Adipocyte (in vitro differentiated cells): ENCODE measurements at regions not wholly inside any gene's neighbourhood (a gene's known extent, or its start where the extent isn't known, plus 50 kb on each side); places are given as distances from the start of the nearest gene placed in this dataset.
"Not testable (repeated sequence)": the region's sequence is repeated elsewhere in the genome, so short reads cannot be mapped to it uniquely, and the experiment has no call there.

Experiments used
- DNase-seq: peaks from one replicate; pipeline ENCODE4 v3.0.0-alpha.2; 2015; ENCODE audit warnings: low read depth
- H3K27me3 ChIP-seq: replicated peaks from 2 replicates; pipeline ENCODE4 v1.7.0; 2013; ENCODE audit warnings: mild to moderate bottlenecking, low read length, moderate library complexity; ENCODE audit not compliant: control insufficient read depth, insufficient read depth
- H3K36me3 ChIP-seq: 2 replicates; pipeline ENCODE4 v1.7.0; 2013; ENCODE audit warnings: low read length, mild to moderate bottlenecking, moderate library complexity; ENCODE audit not compliant: control insufficient read depth, insufficient read depth, severe bottlenecking
- H3K4me1 ChIP-seq: 2 replicates; pipeline ENCODE4 v1.7.0; 2013; ENCODE audit warnings: mild to moderate bottlenecking, low read length, moderate library complexity; ENCODE audit not compliant: control insufficient read depth, insufficient read depth
- H3K4me3 ChIP-seq: 2 replicates; pipeline ENCODE4 v1.7.0; 2013; ENCODE audit warnings: mild to moderate bottlenecking, low read length, moderate library complexity
- H3K9ac ChIP-seq: 2 replicates; pipeline ENCODE4 v1.7.0; 2013; ENCODE audit warnings: mild to moderate bottlenecking, low read length, moderate library complexity
- H3K9me3 ChIP-seq: 2 replicates; pipeline ENCODE4 v1.7.0; 2013; ENCODE audit warnings: mild to moderate bottlenecking, low read length, moderate library complexity; ENCODE audit not compliant: control insufficient read depth

- no peak overlapping the region for H3K9ac ChIP-seq
- peak; percentile 61 for DNase-seq
- no peaks in the 10 kb centered on the region for H3K27me3 ChIP-seq
- no peak overlapping the region for H3K4me3 ChIP-seq
- peaks cover 11% of the 10 kb centered on the region for H3K4me1 ChIP-seq
- no peaks in the 10 kb centered on the region for H3K36me3 ChIP-seq
- H3K9me3 ChIP-seq = peaks cover 19% of the 10 kb centered on the region
Observed at GRCh38 chr12:68440068-68440581, 108.0 kb upstream of the MDM1 start.

DNA sequence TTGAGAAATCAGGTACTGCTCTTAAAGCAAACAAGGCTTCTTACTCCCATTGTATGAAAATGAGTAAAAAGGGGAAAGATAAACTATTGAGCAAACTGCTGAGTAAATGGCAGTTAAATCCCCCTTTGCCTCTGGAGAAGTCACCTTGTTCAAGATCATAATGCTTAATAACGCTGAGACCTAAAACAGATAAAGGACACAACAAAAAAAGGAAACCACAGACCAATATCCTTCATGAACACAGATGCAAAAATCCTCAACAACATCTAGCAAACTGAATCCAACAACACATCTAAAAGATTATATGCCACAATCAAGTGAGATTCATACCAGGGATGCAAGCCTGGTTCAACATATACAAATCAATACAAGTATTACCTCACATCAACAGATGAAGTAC is 109.0 kb upstream of the MDM1 start:
- no peak for DNase-seq
- Histone ChIP-seq H3K36me3 (no peaks in the 10 kb centered on the region), H3K27me3 (no peaks in the 10 kb centered on the region), H3K4me3 (no peak overlapping the region), H3K4me1 (peaks cover 20% of the 10 kb centered on the region), H3K9ac (no peak overlapping the region), H3K9me3 (peaks cover 15% of the 10 kb centered on the region)

DNA sequence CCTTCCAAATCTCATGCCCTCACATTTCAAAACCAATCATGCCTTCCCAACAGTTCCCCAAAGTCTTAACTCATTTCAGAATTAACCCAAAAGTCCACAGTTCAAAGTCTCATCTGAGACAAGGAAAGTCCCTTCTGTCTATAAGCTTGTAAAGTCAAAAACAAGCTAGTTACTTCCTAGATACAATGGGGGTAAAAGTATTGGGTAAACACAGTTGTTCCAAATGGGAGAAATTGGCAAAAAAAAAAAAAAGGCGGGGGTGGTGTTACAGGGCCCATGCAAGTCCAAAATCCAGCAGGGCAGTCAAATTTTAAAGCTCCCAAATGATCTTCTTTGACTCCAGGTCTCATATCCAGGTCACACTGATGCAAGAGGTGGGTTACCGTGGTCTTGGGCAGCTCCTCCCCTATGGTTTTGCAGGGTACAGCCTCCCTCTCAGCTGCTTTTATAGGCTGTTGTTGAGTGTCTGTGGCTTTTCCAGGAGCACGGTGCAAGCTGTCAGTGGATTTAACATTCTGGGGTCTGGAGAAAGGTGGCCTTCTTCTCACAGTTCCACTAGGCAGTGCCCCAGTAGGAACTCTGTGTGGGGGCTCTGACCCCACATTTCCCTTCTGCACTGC is 110.3 kb upstream of the MDM1 start:
- H3K9me3 ChIP-seq = peaks cover 15% of the 10 kb centered on the region
- not testable (repeated sequence) for H3K36me3 ChIP-seq, H3K4me3 ChIP-seq, H3K9ac ChIP-seq, DNase-seq, H3K27me3 ChIP-seq
- peaks cover 33% of the 10 kb centered on the region for H3K4me1 ChIP-seq

GRCh38 chr12:68443695-68444094 is 111.5 kb upstream of the MDM1 start:
- DNase-seq, H3K27me3 ChIP-seq: not testable (repeated sequence)

GRCh38 chr12:68445824-68446223 is 113.7 kb upstream of the MDM1 start:
- H3K36me3 ChIP-seq = no peaks in the 10 kb centered on the region
- peak overlapping the region; percentile 30 for H3K9ac ChIP-seq
- H3K9me3 ChIP-seq = peaks cover 15% of the 10 kb centered on the region
- H3K27me3 ChIP-seq = no peaks in the 10 kb centered on the region
- peak overlapping the region; percentile 40 for H3K4me3 ChIP-seq
- peak; percentile 71 for DNase-seq
- peaks cover 34% of the 10 kb centered on the region for H3K4me1 ChIP-seq

More at GRCh38 chr12:68443695-68444094, 111.5 kb upstream of the MDM1 start:
- H3K4me1 ChIP-seq = peaks cover 40% of the 10 kb centered on the region
- H3K9me3 ChIP-seq = peaks cover 15% of the 10 kb centered on the region
- not testable (repeated sequence) for H3K4me3 ChIP-seq, H3K9ac ChIP-seq, H3K36me3 ChIP-seq

DNA sequence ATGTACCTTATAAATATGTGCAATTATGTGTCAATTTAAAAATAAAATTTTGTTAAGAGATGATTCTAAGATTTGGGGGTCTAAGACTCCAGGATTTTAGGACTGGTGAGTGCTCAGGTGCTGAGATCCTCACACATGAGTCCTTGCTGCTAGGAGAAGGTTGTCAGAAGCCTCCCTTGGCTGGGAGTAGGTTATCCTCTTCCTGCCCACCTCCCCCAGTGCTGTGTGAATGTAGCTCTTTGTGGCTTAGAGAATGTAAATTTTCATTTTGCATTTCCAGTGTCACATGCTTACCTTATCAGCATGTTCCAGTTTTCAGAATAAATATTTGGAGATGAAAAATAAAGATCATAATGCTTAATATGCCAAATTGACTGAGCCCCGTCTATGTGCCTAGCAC is 114.2 kb upstream of the MDM1 start:
- peak overlapping the region; percentile 40 for H3K4me3 ChIP-seq
- DNase-seq = no peak
- H3K27me3 ChIP-seq = no peaks in the 10 kb centered on the region
- H3K4me1 ChIP-seq = peaks cover 40% of the 10 kb centered on the region
- peak overlapping the region; percentile 76 for H3K9ac ChIP-seq
- no peaks in the 10 kb centered on the region for H3K36me3 ChIP-seq
- peaks cover 15% of the 10 kb centered on the region for H3K9me3 ChIP-seq

GRCh38 chr12:68446901-68447796 is 115.0 kb upstream of the MDM1 start:
- peaks cover 15% of the 10 kb centered on the region for H3K9me3 ChIP-seq
- H3K4me3 ChIP-seq = peak overlapping the region; percentile 69
- no peaks in the 10 kb centered on the region for H3K27me3 ChIP-seq
- DNase-seq = peak; percentile 65
- no peaks in the 10 kb centered on the region for H3K36me3 ChIP-seq
- H3K9ac ChIP-seq = peak overlapping the region; percentile 76
- peaks cover 47% of the 10 kb centered on the region for H3K4me1 ChIP-seq

- DNase-seq = no peak
- no peaks in the 10 kb centered on the region for H3K27me3 ChIP-seq
- H3K4me3 ChIP-seq = peak overlapping the region; percentile 29
- H3K36me3 ChIP-seq = no peaks in the 10 kb centered on the region
- peak overlapping the region; percentile 23 for H3K9ac ChIP-seq
- H3K9me3 ChIP-seq = peaks cover 15% of the 10 kb centered on the region
- peaks cover 51% of the 10 kb centered on the region for H3K4me1 ChIP-seq
Observed at GRCh38 chr12:68447797-68448260, 115.7 kb upstream of the MDM1 start.

DNA sequence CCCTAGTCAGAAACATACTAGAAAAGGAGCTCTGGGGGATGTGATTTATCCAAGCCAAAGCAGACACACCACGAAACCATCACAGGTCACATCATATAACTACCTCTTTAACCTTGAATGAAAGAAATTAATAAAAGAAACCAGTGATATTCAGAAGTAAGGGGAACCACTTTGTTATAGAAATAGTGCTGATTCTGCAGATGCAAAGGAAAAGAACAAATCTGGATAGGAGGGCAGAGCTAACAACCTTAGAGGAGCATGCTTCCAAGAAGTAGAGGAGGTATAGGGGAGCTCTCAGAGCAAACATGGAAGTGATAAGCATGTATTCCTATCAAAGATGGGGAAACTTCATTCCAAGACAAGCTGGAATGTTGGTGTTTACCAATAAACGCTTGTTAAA is 117.0 kb upstream of the MDM1 start:
- DNase-seq = no peak
- H3K9ac ChIP-seq = no peak overlapping the region
- H3K9me3 ChIP-seq = peaks cover 8% of the 10 kb centered on the region
- no peaks in the 10 kb centered on the region for H3K36me3 ChIP-seq
- peaks cover 51% of the 10 kb centered on the region for H3K4me1 ChIP-seq
- no peaks in the 10 kb centered on the region for H3K27me3 ChIP-seq
- no peak overlapping the region for H3K4me3 ChIP-seq

DNA sequence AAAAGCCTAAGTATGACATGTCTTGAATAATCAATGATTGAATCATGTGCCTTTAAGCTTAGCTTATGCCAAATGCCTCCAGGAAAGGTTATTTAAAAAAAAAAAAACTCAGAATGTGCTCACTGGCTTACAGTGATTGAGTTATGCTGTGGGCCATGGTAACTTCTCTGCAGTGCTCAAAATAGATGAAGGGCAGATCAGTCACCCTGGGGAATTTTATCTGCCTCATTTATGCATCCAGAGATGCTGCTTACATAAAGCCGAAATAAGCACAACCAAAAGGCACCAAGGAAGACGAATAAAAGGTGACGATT is 118.7 kb upstream of the MDM1 start:
- peaks cover 45% of the 10 kb centered on the region for H3K4me1 ChIP-seq
- no peaks in the 10 kb centered on the region for H3K27me3 ChIP-seq
- peak overlapping the region; percentile 31 for H3K9ac ChIP-seq
- no peak for DNase-seq
- peak overlapping the region; percentile 49 for H3K4me3 ChIP-seq
- no peaks in the 10 kb centered on the region for H3K9me3 ChIP-seq
- H3K36me3 ChIP-seq = no peaks in the 10 kb centered on the region

DNA sequence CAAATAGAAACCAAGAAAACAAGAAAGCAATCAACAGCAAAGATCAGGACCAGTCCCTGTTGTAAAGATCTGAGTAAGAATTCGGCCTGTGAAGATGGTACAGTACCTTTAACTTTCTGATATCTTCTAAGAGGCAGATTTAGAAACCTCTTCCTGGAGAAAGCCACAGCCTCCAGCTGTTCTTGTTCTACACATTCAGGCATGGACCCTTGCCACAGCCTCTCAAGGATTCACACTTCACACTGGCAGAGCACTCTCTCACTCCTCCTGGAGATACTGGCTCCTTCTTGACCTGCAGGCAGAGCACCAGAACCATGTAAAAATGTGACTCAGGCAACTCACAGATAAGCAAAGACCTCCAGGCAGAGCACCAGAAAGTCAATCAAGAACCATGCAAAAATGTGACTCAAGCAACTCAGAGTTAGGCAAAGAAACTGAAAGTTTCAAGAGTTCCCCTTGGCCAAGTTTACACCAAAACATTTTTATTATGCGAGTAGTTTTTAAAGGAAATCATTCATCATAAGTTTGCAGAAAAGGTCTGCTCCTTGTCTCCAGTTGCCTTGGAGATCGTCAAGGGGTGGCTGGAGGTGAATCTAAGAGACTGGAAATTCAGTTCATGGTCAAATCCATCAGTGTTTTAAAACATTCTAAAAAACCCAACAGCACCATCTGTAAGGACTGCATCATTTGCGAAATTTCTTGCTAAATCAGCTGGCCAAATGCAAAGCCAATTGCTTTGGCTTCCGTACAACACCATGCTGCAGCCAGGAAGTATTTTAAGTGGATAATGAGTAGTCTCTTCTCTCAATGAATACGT is 119.3 kb upstream of the MDM1 start:
- peak; percentile 69 for DNase-seq
- peak overlapping the region; percentile 31 for H3K9ac ChIP-seq

More for the DNA sequence above, 119.3 kb upstream of the MDM1 start:
- Histone ChIP-seq H3K36me3 (no peaks in the 10 kb centered on the region), H3K27me3 (no peaks in the 10 kb centered on the region), H3K4me3 (peak overlapping the region; percentile 49), H3K9me3 (no peaks in the 10 kb centered on the region), H3K4me1 (peaks cover 39% of the 10 kb centered on the region)
